Kidney tubule cell (primary cell): ENCODE measurements at regions not wholly inside any gene's neighbourhood (a gene's known extent, or its start where the extent isn't known, plus 50 kb on each side); places are given as distances from the start of the nearest gene placed in this dataset.

Source experiments
- DNase-seq: peaks from one replicate; pipeline ENCODE4 v3.0.0-alpha.2; 2018; ENCODE audit warnings: low spot score

DNA sequence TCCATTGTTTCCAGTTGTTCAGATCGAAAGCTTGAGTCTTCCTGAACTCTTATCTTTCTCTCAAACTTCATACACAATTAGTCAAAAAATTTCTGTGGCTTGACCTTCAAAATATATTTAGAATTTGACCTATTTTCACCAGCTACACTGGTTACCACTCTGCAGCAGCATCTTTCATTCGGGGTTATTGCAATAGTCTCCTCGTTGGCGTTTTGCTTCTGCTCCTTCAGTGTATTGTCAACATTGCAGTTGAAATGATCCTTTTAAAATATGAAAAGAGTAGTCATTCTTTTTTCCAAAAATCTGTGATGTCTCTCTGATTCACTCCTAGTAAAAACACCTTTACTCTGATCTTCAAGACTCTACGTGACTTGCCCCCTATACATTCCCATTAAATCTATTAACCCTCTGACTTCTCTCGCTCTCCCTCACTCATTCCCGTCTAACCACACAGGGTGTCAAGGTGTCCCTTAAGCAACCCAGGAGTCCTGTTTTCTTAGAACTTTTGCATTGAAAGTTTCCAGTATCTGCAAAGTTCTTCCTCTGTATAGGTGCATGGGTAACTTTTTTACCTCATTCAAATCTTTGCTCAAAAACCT is 480.2 kb upstream of the B3GALT2 start:
- DNase-seq, result no peak

DNA sequence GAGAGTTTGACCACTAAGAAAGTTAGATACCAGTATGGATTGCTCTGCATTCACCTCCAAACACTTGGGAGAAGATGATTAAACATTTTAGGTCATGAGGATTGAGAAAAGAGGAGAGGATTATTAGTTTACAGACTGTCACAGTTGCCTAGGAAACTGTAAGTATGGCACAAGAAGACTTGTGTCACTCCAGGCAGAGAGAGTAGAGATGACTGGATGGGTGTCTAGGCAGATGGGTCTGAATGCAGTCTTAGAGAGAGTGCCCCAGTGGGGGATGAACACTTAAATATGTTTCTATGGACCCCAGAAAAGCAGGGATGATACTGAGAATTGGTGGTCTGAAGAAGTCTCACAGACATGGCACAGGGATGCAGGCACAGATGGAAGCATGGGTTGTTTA is 477.6 kb upstream of the B3GALT2 start:
- no peak for DNase-seq

DNA sequence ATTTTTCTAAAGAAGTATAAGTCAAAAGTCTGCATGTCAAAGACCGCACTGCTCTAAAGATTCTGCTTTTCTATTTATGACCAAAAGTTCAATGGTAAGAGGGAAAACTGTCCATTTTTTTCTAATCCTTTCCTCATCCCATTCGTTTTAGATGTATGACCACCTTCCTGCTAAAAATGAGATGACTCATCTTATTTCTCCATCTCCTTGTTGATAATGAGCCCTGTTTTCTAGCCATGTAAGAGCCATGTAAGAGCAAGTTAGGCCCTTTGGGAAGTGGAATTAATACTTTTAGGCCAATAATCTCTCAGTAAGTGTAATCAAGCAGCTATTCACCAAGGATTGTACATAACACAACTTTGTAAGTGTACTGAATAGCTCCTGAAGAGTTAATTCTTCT is 475.6 kb upstream of the B3GALT2 start:
- DNase-seq, result no peak

DNA sequence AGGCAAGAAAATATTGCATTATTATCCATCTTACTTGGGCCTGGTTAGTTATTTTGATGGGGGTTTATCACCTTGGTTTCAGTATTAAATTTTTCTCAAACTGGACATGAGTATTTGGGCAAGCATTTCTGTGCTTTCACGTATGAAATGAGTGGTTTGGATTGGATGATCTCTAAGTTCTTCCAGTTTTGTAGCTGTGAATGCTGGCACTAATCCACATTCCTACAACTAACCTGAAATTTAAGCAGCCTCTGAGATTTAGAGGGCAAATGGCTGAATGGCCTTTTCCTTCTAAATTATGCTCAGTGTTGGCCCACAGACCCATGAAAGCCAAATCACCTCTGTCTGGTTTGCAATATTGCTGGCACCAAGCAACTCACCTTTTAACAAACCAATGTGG is 475.0 kb upstream of the B3GALT2 start:
- DNase-seq, result no peak

DNA sequence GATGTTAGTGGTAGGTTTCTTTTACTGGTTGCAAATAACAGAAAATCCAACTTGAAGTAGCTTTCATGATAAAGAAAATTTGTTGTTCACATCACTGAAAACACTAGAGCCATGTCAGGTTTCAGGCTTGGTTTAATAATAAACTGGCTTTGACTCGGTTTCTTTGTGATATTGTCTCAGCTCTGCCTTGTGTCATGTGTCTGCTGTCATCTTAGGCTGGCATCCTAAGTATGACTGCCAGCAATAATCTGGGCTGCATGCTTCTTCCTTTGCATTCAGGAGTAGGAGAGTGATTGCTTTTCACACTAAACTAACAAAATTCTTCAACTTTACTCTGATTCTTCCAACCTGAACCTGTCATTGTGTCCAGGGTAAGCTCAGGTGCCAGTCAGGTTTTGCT is 474.0 kb upstream of the B3GALT2 start:
- DNase-seq, result no peak

DNA sequence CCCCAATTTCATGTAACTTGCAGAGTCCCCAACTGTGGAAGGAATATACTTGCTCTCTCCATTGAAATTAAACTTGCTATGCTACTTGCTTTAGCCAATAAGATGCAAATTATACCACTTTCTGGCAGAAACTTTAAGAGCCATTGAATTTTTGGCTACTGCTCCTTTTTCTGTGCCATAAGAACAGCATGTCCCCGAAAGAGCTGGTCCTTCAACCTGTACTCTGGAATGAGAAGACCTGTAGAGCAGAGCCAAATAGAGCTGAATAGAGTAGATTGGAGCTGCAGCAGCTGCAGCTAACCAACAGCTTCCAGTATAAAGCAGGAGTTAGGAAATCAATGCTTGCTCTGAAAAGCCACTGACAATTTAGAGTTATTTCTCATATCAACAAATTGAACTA is 472.3 kb upstream of the B3GALT2 start:
- DNase-seq, result no peak

DNA sequence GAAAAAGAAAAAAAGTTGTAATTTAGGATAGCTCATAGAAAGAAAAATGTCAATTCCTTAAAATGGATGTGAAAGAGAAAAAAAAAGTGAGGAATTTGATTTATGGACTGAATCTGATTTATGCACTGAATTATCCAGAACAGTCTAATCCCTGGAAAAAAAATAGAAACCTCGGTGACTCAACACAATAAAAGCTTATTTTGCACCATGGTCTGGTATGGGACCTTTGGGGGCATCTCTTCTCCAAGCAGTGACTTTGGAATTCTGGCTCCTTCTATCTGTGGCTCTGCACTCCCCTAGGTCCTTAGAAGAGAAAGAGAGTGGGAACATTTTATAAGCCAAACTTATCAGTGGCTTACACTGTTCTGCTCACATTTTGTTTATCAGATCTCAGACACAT is 471.7 kb upstream of the B3GALT2 start:
- no peak for DNase-seq

DNA sequence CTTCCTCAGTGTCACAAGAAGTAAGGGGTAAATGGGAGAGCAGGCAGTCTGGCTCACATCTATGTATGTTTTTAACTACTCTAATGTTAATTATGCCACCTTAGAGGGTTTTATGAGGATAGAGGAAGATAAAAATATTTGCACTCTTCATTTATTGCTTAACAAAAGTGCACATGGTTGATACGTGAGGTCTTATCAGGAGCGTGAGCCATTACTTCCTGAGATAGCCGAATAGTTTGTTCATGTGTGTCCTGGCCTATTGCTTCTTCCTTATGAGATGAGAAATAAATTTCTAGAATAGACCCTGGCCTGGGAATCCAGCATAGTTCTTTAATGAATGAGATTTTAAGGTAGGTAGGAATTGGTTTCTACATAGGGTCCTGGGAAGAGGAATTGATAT is 471.1 kb upstream of the B3GALT2 start:
- DNase-seq, result no peak

DNA sequence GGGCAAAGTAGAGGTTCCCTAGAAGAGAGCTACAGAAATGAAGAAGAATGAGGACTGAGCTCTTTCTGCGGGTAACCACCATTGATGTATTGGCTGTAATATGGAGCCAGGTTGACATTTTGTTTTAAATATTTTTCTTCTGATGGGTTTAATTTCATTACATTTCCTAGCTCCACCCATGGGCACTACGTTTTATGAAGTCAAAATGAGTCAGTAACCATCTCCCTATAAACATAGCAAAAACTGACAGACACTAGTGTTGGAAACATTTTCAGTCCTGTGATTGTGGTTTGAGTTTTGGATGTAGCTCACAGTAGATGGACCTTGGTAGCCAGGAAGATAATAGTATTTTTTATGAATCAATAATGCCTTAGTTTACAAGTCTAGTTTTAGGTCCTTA is 470.4 kb upstream of the B3GALT2 start:
- no peak for DNase-seq

DNA sequence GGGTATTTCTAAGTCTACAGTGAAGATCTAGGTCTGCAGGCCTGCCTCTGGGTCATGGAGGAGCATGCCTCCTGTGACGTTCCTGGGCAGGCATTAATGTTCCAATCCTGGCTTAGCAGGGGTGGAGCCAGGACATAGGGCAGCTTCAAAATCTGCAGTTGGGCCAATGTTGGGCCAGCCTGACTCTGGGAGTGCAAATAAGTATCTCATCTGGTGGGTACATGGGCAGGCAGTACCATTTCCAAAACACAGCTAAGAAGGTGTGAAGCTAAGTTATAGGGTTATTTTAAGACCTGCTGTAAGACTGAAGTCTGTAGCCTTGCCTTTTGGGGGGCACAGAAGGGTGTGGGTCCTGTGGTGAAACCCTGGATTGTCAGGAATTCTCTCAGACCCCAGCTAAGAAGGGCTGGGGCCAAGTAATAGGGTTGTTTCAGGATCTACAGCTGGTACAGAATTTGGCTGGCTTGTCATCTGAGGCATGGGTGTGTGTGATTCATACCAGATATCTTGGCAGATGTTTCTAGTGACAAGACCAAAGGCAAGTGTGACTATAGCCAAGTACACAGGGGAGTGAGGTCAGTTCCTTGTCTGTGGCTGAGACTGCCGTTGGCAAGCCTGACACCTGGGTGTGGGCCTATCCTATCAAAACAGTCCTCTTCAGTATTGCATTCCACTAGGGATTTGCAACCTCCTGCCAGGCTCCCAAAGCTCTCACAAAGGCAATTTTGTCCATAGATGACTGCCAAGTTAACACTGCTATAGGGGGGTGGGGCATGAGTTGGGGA is 468.7 kb upstream of the B3GALT2 start:
- peak; percentile 24 for DNase-seq

DNA sequence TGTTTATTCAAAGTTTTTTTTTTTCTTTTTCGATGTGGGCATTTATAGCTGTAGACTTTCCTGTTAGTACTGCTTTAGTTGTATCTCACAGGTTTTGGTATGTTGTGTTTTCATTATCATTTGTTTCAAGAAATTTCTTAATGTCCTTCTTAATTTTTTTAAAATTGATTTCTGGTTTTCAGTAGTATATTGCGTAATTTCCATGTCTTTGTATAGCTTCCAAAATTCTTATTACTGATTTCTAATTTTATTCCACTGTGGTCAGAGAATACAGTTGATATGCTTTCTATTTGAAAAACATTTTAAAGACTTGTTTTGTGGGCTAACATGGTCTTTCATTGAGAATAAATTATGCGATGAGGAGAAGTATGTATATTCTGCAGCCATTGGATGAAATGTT is 463.2 kb upstream of the B3GALT2 start:
- no peak for DNase-seq

DNA sequence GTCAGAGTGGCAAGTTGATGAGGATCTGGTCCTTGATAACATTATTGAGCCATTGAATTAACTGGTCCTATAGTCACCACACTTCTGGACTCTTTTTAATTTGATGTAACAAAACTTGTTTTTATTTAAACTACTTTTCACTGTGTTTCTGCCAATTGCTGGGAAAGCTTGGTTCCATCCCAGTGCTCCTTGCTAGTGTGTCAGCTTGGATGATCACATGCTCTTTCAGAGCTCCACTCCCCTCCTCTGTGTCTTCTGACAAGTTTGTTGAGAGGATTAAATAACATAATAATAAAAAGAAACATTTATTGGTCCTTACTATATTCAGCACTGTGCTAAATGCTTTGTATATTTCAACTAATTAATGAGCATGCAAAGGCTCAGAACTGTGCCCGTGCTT is 448.5 kb upstream of the B3GALT2 start:
- DNase-seq, result peak; percentile 21

DNA sequence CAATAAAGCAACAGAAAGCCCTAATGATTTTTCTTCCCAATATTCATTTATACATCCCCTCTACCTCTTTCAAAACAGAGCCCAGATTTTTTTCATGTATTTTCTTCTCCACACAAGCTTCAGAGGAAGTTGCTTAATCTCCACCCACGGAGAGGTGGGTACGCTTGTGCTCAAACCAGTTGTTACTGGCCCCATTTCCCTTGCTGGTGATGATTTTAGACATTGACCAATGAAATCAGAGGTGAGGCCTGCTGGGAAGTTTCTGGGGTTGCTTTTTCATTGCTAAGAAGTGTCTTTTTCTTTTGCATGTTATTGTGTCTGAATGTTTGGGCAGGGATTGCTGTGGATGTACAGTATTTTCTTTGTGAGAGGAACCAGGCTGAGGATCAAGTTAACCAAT is 448.1 kb upstream of the B3GALT2 start:
- DNase-seq, result peak; percentile 5

DNA sequence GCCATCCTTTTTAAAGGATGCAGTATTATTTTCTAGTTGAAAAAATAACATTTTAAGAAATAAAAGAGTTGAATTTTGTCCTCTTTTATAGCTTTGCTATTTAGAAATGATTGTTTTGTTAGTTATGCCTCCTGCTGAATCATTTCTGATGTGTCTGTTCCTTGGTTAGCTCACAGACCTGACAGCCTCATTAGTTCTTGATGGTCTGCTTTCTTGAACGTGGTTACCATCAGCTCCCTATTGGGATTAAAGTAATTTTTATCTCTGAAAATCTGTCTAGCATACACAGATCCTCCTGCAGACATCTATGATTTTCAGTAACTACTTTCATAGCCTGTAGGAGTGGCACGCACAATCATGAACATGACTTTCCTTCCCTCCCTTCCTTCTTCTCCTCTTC is 447.6 kb upstream of the B3GALT2 start:
- DNase-seq, result no peak

DNA sequence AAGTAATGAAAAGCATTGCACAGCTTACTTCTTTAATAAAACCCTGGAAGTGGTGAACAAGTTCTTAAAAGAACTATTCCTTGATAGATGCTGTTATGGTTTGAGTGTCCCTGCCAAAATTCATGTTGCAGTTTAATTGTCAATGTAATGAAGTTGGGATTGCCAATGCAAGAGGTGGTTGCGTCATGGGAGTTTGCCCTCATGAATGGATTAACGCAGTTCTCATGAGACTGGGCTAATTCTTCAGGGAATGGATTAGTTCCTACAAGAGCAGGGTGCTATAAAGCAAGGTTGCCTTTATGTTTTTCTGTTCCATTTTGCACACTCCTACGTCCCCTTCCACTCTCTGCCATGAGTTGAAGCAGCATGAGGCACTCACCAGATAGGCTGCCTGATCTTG is 446.7 kb upstream of the B3GALT2 start:
- DNase-seq, result no peak

DNA sequence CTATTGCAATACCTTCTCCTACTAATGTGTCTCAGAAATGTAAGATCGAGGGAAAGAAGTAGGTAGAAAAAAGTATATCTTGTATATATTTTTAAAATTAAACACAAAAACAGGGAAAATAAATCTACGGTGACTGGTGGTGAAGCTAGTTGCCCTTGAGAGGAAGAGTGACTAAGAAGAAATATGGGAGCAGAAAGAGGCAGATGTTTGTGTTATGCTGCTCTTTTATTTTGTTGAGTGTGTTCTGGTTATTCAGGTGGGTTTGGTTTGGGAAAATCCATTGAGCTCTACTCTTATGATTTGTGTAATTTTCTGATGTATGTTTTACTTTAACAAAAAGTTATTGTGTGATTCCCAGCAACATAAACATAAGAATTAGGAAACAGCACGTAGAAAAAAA is 444.9 kb upstream of the B3GALT2 start:
- DNase-seq, result no peak

DNA sequence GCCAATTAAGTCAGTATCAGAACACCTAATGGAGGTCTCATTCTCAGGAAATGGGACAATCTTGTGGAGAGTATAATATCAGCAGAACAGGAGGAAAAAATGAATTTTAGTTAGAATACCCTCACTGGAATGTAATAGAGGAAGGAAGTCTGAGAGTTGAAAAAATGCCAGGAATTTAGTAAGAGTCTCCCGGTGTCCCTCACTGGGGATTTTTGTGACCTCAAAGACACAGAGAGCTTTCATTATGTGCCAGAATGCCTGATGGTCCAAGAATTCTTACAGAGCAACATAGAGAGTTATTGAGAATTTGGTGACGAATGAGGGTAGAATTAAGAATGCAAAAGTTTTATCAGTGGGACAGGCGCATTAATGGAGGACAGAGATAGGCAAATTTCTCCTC is 443.5 kb upstream of the B3GALT2 start:
- DNase-seq, result peak; percentile 62

DNA sequence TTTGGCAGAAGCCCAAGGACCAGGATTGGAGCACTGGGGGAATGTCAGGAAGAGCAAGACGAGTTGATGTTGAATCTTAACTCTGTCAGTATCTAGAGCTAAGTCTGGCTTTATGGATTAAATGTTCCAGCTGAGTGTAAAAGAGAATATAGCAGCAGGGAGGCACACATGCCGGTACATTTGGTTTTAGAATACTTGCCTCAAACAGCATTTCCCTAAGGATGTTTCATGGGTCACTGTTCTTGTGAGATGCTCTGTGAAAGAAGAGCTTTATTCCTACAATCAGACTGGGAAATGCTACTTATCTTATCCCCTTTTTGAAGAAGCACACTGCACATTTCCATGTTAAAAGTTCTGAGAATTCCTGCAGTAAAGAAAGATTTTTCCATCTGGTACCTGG is 440.3 kb upstream of the B3GALT2 start:
- DNase-seq, result no peak

DNA sequence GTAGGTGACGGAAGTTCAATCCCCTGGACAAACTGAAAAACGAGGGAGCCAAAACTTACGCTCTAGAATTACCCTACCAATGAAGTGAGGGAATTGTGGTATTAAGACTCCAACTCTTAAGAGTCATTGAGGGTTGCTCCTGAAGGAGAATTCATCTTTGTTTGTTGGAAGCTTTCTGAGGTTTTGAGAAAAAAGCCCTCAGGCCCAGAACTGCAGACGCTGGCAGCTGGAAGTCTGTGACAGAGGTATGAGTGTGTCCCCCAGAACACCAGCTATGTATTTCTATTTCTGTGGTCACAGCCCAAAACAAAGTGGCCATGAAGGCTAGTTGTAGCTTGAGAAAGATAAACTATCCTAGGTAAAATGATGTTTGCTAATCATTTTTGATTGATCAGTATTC is 438.8 kb upstream of the B3GALT2 start:
- DNase-seq, result no peak

DNA sequence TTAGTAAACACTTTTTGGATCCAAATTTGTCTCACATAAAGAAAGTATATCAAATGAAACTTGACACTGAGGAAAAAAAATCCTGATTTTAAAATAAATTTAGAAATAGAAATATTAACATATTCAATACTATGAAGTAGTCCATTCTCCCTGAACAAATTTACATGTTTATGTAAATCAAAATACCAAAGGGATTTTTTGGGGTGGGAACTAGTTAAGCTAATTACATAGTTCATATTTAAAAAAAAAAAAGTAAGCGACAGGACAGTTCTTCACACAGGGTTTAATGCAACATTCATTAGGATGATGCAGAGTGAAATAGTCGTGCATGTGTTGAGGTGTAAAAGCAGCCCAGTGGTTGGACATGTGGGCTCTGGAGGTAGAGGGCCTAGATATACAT is 433.5 kb upstream of the B3GALT2 start:
- DNase-seq, result no peak

DNA sequence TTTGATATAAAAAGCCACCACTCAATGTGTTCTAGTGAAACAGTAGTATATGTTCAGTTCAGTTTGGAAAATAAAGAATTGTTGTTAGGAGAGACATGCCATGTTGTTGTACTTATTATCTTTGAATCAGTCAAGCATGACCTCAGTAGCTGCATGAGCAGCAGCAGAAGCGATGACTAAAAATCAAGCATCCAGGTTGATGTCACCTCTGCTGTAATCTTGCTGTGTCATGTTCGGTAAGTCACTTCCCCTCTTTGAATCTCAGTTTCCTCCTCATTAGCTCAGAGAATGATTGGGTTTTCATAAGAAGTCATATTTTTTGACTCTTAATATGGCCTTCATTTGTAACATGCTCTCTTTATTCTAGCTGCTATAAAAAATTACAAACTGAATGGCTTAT is 428.4 kb upstream of the B3GALT2 start:
- peak; percentile 97 for DNase-seq

DNA sequence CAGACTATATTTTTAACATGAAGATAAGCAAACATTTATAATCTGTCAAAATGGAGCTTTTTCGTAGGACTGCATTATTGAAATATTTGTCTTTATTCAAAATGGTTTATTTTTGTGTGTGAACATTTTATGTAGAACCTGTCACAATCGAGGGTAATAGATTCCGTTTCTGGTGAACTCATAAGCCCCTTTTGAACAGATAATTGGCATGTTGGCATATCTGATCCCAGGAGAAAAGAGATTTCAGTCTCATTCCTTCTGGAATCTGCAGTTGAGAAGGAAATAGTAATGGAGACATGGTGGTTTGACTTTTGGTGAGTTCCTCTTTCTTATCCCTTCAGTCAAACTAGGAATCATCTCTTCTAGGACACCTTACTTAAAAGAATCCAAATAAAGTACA is 427.9 kb upstream of the B3GALT2 start:
- DNase-seq, result no peak

DNA sequence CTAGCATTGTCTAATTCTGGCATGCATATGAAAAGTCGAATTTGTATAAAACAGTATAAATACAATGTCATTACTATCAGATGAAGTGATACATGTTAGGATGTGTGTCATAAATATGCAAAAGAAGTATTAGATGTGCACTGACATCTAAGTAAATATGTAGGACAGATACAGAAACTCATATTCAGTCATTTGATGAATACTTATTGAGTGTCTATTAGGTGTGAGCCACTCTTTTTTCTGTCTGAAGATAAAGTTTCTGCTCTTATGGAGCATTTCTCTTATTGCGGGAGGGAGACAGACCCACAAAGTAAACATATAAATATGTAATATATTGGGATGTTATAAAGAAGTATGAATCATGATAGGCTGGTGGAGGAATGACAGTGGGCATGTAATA is 426.6 kb upstream of the B3GALT2 start:
- no peak for DNase-seq

DNA sequence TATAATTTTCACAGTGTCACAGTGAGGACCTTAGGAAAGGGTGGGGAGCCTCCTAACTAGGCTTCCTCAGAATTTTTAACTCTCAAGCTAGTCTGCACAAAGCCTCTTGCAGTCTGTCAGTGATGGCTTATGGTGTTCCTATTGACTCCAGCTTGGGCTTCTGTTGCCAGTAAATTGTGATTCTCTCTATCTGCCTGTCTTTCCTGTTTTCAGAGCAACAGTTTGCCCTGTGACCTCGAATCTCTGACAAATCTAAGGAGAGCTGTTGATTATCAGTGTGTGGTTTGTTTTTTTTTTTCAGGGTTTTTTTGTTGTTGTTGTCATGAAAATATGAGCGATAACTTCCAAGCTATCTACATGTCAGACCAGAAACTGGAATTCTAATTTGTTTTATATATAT is 423.2 kb upstream of the B3GALT2 start:
- no peak for DNase-seq
